ENCODE measurements at regions not wholly inside any gene's neighbourhood (a gene's known extent, or its start where the extent isn't known, plus 50 kb on each side); places are given as distances from the start of the nearest gene placed in this dataset.

DNA sequence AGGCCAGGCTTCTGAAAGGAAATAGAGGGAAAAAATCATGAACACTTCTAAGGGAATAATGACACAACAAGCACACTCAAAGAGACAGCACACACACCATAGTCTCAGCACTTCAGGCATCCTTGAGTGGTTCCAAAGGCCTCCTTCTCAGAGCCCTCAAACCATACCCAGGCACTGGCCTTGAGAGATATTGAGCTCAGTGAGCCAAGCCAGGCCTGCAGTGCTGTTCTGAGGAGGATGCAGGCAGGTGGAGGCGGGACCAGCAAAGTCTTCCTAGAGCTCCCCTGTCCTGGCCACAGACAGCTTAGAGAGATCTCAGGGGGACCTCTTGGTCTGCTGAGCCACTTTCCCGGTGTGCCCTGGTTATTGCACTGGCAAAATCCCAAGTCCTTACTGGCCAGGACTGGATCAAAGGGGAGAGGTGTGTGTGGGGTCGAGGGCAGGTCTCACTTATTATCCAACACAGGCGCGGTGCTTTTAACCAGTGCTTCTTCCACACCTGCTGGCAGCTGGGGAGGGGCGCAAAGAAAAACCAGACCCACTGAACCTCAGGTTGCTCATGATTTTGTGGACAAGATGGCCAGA is 86.8 kb upstream of the HAAO start:
- H3K27me3 Mint-ChIP-seq, result no peaks in the 10 kb centered on the region
- POLR2A ChIA-PET, result no interaction called here
- no peak for ATAC-seq (ENCODE audit: low read depth)
- H3K27ac Mint-ChIP-seq, result peak overlapping the region; percentile 27
- DNase-seq, result no peak
- H3K4me3 Mint-ChIP-seq, result no peak overlapping the region
- H3K36me3 Mint-ChIP-seq, result no peaks in the 10 kb centered on the region
- H3K4me1 Mint-ChIP-seq, result peaks cover 15% of the 10 kb centered on the region
- H3K9me3 Mint-ChIP-seq, result no peaks in the 10 kb centered on the region

DNA sequence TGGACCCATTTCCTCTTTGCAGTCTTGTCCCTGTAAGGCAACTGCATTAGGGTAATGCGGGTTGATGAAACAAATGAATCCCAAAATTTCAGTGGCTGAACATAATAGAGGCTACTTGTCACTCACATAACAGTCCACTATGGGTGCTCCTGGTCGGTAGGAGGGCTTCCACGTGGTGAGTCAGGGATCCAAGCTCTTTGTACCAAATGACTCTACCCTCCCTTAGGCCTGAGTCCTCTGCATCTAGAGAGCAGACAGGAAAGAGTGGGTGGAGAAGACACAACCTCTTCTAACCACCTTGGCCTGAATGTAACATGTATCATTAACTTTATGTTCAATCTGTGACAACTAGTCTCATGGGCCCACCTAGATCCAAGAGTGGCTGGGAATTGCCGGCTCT is 86.2 kb upstream of the HAAO start:
- Mint-ChIP-seq H3K27me3 (no peaks in the 10 kb centered on the region), H3K4me1 (peaks cover 15% of the 10 kb centered on the region), H3K36me3 (no peaks in the 10 kb centered on the region), H3K9me3 (no peaks in the 10 kb centered on the region), H3K4me3 (no peak overlapping the region), H3K27ac (no peak overlapping the region)
- POLR2A ChIA-PET, result no interaction called here
- ATAC-seq (ENCODE audit: low read depth) (peak; percentile 52), DNase-seq (no peak)

DNA sequence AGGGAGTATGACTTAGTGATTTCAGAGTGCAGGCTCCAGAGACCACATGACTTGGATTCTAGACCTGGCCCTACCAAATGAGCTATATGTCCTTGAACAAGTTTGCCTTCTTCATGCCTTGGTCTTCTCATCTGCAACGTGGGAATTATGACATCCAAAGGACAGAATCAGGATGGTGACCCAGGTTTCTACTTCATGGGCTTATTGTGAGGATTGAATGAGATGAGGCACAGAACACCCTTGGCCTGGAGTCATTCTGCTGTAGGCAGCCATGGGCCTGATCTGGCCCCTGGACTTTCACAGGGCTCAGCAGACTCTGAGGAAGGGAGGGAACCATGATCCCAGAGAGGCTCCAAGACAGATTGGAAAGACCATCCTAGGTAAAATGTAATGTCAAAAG is 85.6 kb upstream of the HAAO start:
- H3K4me3 Mint-ChIP-seq, result no peak overlapping the region
- no peaks in the 10 kb centered on the region for H3K27me3 Mint-ChIP-seq
- ATAC-seq (ENCODE audit: low read depth), result no peak
- H3K9me3 Mint-ChIP-seq, result no peaks in the 10 kb centered on the region
- H3K36me3 Mint-ChIP-seq, result no peaks in the 10 kb centered on the region
- peaks cover 15% of the 10 kb centered on the region for H3K4me1 Mint-ChIP-seq
- POLR2A ChIA-PET, result no interaction called here
- H3K27ac Mint-ChIP-seq, result no peak overlapping the region
- no peak for DNase-seq

DNA sequence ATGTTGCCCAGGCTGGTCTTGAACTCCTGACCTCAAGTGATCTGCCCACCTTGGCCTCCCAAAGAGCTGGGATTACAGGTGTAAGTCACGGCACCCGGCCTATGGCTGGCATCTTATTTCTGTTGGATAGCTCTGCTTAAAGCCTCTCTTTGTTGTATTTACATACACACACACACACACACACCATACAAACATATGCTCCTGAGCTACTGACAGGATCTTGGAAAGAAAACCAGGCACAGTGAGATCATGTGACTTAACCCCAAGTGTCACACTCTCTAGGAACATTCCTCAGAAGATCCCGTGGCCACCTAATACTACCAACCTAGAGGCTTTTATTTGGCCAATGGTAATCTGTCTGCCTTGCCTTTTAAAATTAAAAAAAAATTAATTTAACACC is 85.1 kb upstream of the HAAO start:
- no peaks in the 10 kb centered on the region for H3K27me3 Mint-ChIP-seq
- H3K27ac Mint-ChIP-seq, result no peak overlapping the region
- POLR2A ChIA-PET, result no interaction called here
- peaks cover 15% of the 10 kb centered on the region for H3K4me1 Mint-ChIP-seq
- no peaks in the 10 kb centered on the region for H3K36me3 Mint-ChIP-seq
- H3K4me3 Mint-ChIP-seq, result no peak overlapping the region
- ATAC-seq (ENCODE audit: low read depth) (no peak), DNase-seq (no peak)
- H3K9me3 Mint-ChIP-seq, result no peaks in the 10 kb centered on the region

DNA sequence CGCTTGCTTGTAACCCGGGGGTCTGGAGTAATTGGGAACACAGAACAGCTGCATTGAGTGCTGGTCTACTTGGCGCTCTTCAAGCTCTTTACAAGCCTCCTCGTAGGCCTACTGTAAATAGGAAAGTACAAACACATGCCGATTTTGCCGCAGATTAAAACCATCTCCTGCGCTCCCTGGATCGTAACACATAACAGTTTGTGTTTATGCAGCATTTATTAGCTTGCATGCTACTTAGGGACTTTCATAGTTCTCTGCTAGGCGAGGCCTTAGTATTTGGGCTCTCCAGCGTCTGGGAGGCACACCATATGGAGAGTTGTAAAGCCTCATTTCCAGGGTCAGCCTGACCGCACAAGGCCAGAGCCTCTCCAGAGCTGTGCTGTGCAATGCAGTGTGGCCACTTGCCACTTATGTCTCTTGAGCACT is 84.0 kb upstream of the HAAO start:
- Mint-ChIP-seq H3K27ac (no peak overlapping the region), H3K36me3 (no peaks in the 10 kb centered on the region), H3K4me1 (peaks cover 8% of the 10 kb centered on the region), H3K27me3 (peaks cover 2% of the 10 kb centered on the region), H3K9me3 (no peaks in the 10 kb centered on the region), H3K4me3 (no peak overlapping the region)
- DNase-seq (no peak), ATAC-seq (ENCODE audit: low read depth) (no peak)
- POLR2A ChIA-PET, result no interaction called here

DNA sequence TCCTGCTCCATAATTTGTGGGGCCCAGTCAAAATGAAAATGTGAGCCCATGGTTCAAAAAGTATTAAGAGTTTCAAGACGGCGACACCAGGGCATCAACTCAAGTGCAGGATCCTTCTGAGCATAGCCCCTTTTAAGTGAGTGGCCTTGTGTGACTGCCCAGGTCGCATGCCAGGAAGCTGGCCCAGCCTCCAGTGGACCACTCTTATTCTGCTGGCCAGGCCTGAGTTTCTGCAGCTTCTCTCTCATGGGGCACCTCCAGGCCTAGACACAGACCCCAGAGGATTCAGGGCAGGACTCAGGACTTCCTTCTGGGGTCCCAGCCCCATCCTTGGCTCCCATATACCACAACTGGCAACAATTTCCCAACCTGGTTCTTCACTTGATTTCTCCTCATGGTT is 83.5 kb upstream of the HAAO start:
- H3K4me3 Mint-ChIP-seq, result no peak overlapping the region
- peaks cover 8% of the 10 kb centered on the region for H3K4me1 Mint-ChIP-seq
- POLR2A ChIA-PET, result no interaction called here
- ATAC-seq (ENCODE audit: low read depth) (no peak), DNase-seq (no peak)
- no peaks in the 10 kb centered on the region for H3K9me3 Mint-ChIP-seq
- no peak overlapping the region for H3K27ac Mint-ChIP-seq
- no peaks in the 10 kb centered on the region for H3K36me3 Mint-ChIP-seq
- peaks cover 5% of the 10 kb centered on the region for H3K27me3 Mint-ChIP-seq

DNA sequence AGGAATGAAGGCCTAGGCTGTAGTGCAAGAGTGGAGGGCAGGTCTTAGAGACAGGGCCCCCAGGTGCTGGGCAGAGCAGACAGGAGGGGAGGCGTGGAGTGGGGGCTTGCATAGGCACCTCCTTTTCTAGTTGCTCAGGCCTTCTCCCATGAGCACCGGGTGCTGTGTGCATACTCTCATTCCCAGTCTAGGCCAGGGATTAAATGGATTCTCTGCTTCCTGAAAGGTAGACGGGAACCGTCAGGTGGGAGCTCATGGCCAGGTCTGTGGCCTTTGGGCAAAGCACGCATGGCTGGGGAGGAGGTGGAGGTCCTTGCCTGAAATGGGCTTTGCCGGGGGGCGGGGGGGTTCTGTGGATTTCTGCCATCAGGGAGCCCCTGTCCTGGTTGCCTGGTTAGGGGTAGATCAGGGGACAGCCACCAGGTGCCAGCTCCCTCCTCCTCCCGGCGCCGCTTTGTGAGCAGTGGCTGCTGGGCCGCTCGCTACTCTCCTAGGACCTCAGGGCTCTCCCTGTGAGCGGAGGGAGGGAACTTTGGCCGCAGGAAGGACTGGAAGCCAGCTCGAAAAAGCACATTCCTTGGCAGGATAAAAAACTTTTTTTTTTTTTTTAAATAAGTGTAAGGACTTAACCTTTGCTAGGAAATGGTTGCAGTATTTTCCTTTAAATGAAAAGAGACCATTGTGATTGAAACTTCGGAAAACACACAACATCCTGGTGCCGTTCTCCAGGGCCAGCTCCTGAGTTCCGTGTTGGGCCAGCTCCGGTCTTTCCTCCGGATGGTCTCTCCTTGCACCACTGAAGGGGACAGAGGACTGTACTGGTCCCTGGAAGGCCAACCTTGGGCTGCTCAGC is 82.8 kb upstream of the HAAO start:
- DNase-seq (no peak), ATAC-seq (ENCODE audit: low read depth) (no peak)
- H3K27ac Mint-ChIP-seq, result no peak overlapping the region
- H3K27me3 Mint-ChIP-seq, result peaks cover 5% of the 10 kb centered on the region
- H3K36me3 Mint-ChIP-seq, result no peaks in the 10 kb centered on the region
- peaks cover 8% of the 10 kb centered on the region for H3K4me1 Mint-ChIP-seq
- H3K9me3 Mint-ChIP-seq, result no peaks in the 10 kb centered on the region
- no peak overlapping the region for H3K4me3 Mint-ChIP-seq
- POLR2A ChIA-PET, result no interaction called here

DNA sequence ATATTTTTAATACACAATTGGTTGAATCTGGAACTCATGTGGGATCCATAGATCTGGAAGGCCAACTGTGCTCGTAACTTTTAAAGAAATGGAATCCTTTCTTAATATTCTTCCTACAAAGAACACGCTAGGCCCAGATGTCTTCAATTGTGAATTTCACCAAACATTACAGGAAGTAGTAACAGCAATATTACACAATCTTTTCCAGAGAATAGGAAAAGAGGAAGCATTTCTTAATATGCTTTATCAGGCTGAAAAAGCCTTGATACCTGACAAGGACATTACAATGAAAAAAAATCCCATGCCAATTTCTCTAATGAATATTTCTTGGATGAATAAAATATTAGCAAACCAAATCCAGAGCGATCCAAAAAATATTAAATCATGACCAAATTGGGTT is 80.3 kb upstream of the HAAO start:
- ATAC-seq (ENCODE audit: low read depth), result no peak
- Mint-ChIP-seq H3K9me3 (peaks cover 11% of the 10 kb centered on the region), H3K4me1 (no peaks in the 10 kb centered on the region), H3K27ac (no peak overlapping the region), H3K36me3 (no peaks in the 10 kb centered on the region), H3K4me3 (no peak overlapping the region), H3K27me3 (peaks cover 8% of the 10 kb centered on the region)
- POLR2A ChIA-PET, result no interaction called here
- DNase-seq, result no peak

DNA sequence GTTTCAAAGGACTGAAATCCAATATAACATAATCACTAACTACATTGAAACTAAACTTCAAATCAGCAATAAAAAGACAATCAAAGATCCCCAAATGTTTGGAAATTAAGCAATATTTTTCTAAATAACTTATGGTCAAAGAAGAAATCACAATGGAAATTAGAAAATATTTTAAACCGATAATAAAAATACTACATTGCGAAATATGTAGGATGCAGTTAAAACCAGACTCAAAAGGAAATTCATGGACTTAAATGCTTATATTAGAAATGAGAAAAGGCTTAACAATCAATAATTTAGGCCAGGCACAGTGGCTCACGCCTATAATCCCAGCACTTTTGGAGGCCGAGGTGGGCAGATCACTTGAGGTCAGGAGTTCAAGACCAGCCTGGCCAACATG is 79.0 kb upstream of the HAAO start:
- no peaks in the 10 kb centered on the region for H3K36me3 Mint-ChIP-seq
- H3K4me1 Mint-ChIP-seq, result no peaks in the 10 kb centered on the region
- POLR2A ChIA-PET, result no interaction called here
- H3K4me3 Mint-ChIP-seq, result no peak overlapping the region
- no peak overlapping the region for H3K27ac Mint-ChIP-seq
- DNase-seq, result no peak
- no peak for ATAC-seq (ENCODE audit: low read depth)
- H3K27me3 Mint-ChIP-seq, result peaks cover 10% of the 10 kb centered on the region
- H3K9me3 Mint-ChIP-seq, result peaks cover 12% of the 10 kb centered on the region

DNA sequence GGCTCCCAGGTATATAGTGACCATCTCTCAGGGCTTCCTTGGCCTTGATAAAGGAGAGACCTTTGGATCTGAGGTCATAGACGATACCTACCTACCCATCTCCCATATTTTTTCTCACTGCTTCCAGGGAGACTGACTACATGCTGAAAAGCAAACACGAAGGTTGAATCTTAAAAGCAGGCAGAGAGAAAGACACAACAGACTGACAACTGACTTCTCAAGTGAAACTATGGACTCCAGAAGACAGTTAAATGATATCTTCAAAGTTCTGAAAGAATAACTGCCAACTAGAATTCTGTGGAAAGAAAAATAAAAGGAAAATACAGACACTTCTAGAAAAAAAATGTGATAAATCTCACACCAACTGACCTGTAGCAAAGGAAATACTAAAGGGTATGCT is 76.5 kb upstream of the HAAO start:
- POLR2A ChIA-PET, result no interaction called here
- Mint-ChIP-seq H3K4me3 (no peak overlapping the region), H3K9me3 (peaks cover 12% of the 10 kb centered on the region), H3K4me1 (no peaks in the 10 kb centered on the region), H3K27me3 (peaks cover 10% of the 10 kb centered on the region), H3K36me3 (no peaks in the 10 kb centered on the region), H3K27ac (no peak overlapping the region)
- ATAC-seq (ENCODE audit: low read depth) (no peak), DNase-seq (no peak)

DNA sequence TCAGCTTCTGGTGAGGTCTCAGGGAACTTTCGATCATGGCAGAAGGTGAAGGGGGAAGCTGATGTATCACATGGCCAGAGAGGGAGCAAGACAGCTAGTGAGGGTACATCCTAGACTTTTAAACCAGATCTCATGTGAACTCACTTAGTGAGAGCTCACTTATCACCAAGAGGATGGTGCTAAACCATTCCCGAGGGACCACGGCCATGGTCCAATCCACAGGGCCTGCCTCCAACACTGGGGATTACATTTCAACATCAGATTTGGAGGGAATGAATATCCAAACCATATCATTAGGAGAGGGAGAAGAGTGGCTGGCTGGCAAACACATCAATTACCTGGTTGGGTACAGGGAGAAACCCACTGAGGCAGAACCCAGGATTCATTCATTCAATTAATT is 75.7 kb upstream of the HAAO start:
- H3K27ac Mint-ChIP-seq, result no peak overlapping the region
- H3K4me1 Mint-ChIP-seq, result no peaks in the 10 kb centered on the region
- H3K9me3 Mint-ChIP-seq, result peaks cover 12% of the 10 kb centered on the region
- H3K4me3 Mint-ChIP-seq, result no peak overlapping the region
- H3K36me3 Mint-ChIP-seq, result no peaks in the 10 kb centered on the region
- POLR2A ChIA-PET, result no interaction called here
- ATAC-seq (ENCODE audit: low read depth), result no peak
- DNase-seq, result no peak
- H3K27me3 Mint-ChIP-seq, result peaks cover 10% of the 10 kb centered on the region

DNA sequence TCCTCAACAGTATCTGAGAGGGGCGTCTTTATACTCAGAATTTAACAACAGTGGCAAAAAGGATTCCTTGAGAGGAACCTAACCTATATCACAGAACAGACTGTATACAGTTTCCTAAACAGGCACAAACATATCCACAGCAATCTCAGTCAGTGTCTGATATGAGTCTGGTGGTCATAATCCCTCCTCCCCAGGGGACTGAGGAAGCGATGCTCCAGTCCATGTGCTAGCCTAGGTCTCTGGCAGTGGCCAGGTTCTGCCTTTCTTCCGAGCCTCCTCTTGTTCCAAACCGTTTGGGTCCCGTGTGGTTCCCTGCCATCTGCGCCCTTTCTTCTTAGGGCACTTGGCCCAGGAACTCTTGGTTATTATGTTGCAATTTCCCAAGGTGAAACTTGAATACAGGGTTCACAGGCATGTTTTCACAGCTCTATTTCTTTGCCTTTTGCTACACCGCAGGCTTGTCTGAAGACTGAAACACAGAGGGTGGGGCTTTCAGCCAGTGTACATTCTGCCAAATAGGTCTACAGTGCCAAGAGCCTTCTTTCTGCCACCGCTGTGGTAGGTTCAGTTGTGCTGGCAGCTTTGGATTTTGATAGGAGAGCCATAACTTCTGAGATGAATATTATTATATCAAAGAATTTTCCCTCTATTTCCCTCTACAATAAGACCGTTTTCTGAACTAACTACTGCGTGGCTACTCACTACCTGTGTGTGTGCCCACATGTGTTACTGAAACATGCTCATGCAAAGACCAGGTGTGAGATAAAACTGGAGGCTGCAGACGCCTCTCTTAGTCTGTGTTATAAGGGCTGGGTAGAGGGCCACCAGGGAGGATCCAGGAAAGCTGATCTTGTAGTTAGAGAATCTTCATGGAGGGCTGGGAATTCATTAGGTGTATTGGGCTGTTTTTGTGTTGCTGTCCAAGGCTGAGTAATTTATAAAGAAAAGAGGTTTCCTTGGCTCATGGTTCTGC is 75.0 kb upstream of the HAAO start:
- DNase-seq, result no peak
- H3K9me3 Mint-ChIP-seq, result peaks cover 12% of the 10 kb centered on the region
- H3K4me3 Mint-ChIP-seq, result no peak overlapping the region
- POLR2A ChIA-PET, result no interaction called here
- no peak overlapping the region for H3K27ac Mint-ChIP-seq
- H3K4me1 Mint-ChIP-seq, result no peaks in the 10 kb centered on the region
- H3K27me3 Mint-ChIP-seq, result peaks cover 10% of the 10 kb centered on the region
- H3K36me3 Mint-ChIP-seq, result no peaks in the 10 kb centered on the region
- no peak for ATAC-seq (ENCODE audit: low read depth)

DNA sequence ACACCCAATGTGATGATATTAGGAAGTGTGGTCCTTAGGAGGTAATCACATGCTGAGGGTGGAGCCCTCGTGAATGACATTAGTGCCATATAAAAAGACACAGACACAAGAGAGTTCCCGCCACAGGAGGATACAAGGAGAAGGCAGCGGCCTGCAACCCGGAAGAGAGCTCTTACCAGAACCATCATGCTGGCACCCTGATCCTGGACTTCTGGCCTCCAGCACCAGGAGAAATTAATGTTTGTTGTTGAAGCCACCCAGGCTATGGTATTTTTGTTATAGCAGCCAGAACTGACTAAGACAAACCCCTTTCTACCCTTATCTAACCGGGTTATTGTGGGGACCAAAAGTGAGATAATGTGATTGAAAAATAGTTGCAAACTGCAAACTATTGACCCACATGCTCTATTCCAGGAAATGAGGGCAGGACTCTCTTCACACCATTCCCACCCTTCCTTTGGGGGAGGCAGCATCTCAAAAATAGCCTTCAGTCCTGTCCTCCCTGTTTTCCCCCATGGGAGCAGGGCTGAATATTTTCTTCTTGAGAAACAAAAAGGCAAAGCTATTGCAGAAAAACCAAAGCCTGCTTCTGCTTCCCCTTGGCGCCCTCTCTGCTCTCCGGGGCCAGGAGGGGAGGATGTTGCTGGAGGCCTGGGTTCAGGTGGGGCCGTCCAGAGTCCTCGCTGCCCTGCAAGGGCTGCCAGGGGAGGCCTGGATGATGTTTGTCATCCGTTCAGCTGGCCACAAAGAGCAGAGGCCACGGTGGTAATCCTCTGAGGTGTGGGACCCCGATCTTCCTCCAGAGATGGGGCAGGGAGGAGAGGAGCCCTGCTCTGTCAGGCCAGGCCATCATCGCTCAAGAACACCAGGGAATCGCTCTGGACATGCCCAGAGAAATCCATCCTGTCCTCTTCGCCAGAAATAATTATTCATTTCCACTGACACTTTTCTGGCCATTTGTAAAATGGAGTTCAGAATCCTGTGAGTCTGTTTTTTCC is 73.8 kb upstream of the HAAO start:
- Mint-ChIP-seq H3K4me3 (no peak overlapping the region), H3K4me1 (no peaks in the 10 kb centered on the region), H3K9me3 (peaks cover 12% of the 10 kb centered on the region), H3K36me3 (no peaks in the 10 kb centered on the region), H3K27ac (no peak overlapping the region), H3K27me3 (peaks cover 7% of the 10 kb centered on the region)
- ATAC-seq (ENCODE audit: low read depth), result no peak
- POLR2A ChIA-PET, result no interaction called here
- DNase-seq, result no peak

Measured in activated naive CD8-positive, alpha-beta T cell treated with anti-CD3 and anti-CD28 coated beads, Interleukin-2, amount 10 ng/mL, durations not matched to agents 7 days and 5 days (primary cell).